Osteocyte (in vitro differentiated cells): ENCODE measurements at regions not wholly inside any gene's neighbourhood (a gene's known extent, or its start where the extent isn't known, plus 50 kb on each side); places are given as distances from the start of the nearest gene placed in this dataset.

Source experiments
- DNase-seq: peaks from one replicate; pipeline ENCODE4 v3.0.0; 2021; ENCODE audit warnings: mixed read lengths; ENCODE audit not compliant: unreplicated experiment; ENCODE audit errors: extremely low spot score
- H3K27ac Mint-ChIP-seq: one replicate; pipeline ENCODE4 v1.8.0; 2021; ENCODE audit warnings: mild to moderate bottlenecking, mixed read lengths; ENCODE audit not compliant: unreplicated experiment
- H3K27me3 Mint-ChIP-seq: one replicate; pipeline ENCODE4 v1.8.0; 2021; ENCODE audit warnings: mixed read lengths; ENCODE audit not compliant: unreplicated experiment
- H3K36me3 Mint-ChIP-seq: one replicate; pipeline ENCODE4 v1.8.0; 2021; ENCODE audit warnings: mixed read lengths; ENCODE audit not compliant: unreplicated experiment
- H3K4me1 Mint-ChIP-seq: one replicate; pipeline ENCODE4 v1.8.0; 2021; ENCODE audit warnings: mixed read lengths; ENCODE audit not compliant: unreplicated experiment
- H3K4me3 Mint-ChIP-seq: one replicate; pipeline ENCODE4 v1.8.0; 2021; ENCODE audit warnings: mild to moderate bottlenecking, moderate library complexity, mixed read lengths; ENCODE audit not compliant: unreplicated experiment
- H3K9me3 Mint-ChIP-seq: one replicate; pipeline ENCODE4 v1.8.0; 2021; ENCODE audit warnings: mixed read lengths; ENCODE audit not compliant: unreplicated experiment
- CTCF ChIP-seq: fragments of 200-600 bp; sonication (generic); IDR thresholded peaks from 2 replicates; pipeline ENCODE4 v1.5.0; 2021; ENCODE audit warnings: antibody characterized with exemption, mild to moderate bottlenecking, moderate library complexity

- Mint-ChIP-seq H3K4me3 (no peak overlapping the region), H3K4me1 (no peaks in the 10 kb centered on the region), H3K27ac (no peak overlapping the region), H3K36me3 (no peaks in the 10 kb centered on the region), H3K9me3 (no peaks in the 10 kb centered on the region), H3K27me3 (no peaks in the 10 kb centered on the region)
- no peak for TF ChIP-seq CTCF
- DNase-seq, result peak; percentile 72
Measured at GRCh38 chr17:68178831-68179230, 69.0 kb upstream of the AMZ2 start.

- Mint-ChIP-seq H3K27ac (no peak overlapping the region), H3K4me3 (no peak overlapping the region), H3K4me1 (peaks cover 4% of the 10 kb centered on the region), H3K9me3 (no peaks in the 10 kb centered on the region), H3K27me3 (no peaks in the 10 kb centered on the region), H3K36me3 (no peaks in the 10 kb centered on the region)
- no peak for TF ChIP-seq CTCF
- peak; percentile 81 for DNase-seq
Measured at GRCh38 chr17:68179236-68179925, 68.5 kb upstream of the AMZ2 start.

- no peak for TF ChIP-seq CTCF
- H3K9me3 Mint-ChIP-seq, result no peaks in the 10 kb centered on the region
- no peaks in the 10 kb centered on the region for H3K36me3 Mint-ChIP-seq
- no peak overlapping the region for H3K4me3 Mint-ChIP-seq
- H3K27ac Mint-ChIP-seq, result no peak overlapping the region
- H3K27me3 Mint-ChIP-seq, result no peaks in the 10 kb centered on the region
- DNase-seq, result peak; percentile 84
- H3K4me1 Mint-ChIP-seq, result peaks cover 6% of the 10 kb centered on the region
Measured at GRCh38 chr17:68179926-68180285, 67.9 kb upstream of the AMZ2 start.

- TF ChIP-seq CTCF, result no peak
- Mint-ChIP-seq H3K4me3 (no peak overlapping the region), H3K27me3 (peaks cover 7% of the 10 kb centered on the region), H3K9me3 (no peaks in the 10 kb centered on the region), H3K27ac (no peak overlapping the region), H3K4me1 (peaks cover 6% of the 10 kb centered on the region), H3K36me3 (no peaks in the 10 kb centered on the region)
- DNase-seq, result no peak
Measured at GRCh38 chr17:68182011-68182306, 65.9 kb upstream of the AMZ2 start.

GRCh38 chr17:68182940-68183551 is 64.8 kb upstream of the AMZ2 start:
- no peak overlapping the region for H3K4me3 Mint-ChIP-seq
- no peaks in the 10 kb centered on the region for H3K9me3 Mint-ChIP-seq
- H3K4me1 Mint-ChIP-seq, result peaks cover 6% of the 10 kb centered on the region
- peaks cover 16% of the 10 kb centered on the region for H3K27me3 Mint-ChIP-seq
- no peaks in the 10 kb centered on the region for H3K36me3 Mint-ChIP-seq
- H3K27ac Mint-ChIP-seq, result no peak overlapping the region
- TF ChIP-seq CTCF, result no peak
- no peak for DNase-seq
